ENCODE measurements at regions not wholly inside any gene's neighbourhood (a gene's known extent, or its start where the extent isn't known, plus 50 kb on each side); places are given as distances from the start of the nearest gene placed in this dataset.

DNA sequence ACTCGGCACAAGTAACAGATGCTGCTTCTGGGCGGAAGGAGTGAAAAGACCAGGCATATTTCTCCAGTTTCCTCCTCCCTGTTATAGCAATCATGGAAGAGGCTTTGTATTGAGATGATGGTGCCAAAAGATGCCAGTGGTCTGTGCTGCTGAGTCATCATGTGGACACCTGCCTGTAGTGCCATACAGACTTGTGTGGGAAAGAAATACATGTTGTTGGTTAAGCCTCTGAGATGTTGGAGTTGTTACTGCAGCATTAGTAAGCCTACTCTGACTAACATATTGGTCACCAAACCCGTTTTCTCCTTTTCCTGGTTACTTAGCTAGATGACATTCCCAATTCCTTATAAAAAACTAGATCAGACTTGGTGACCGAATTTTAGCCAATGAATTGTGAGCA, 356.9 kb downstream of the ZNF521 start:
- FAIRE-seq (no peak), DNase-seq (ENCODE audit: low read depth) (peak; percentile 94)
- H3K36me3 ChIP-seq (ENCODE audit: control insufficient read depth, insufficient read depth, low read length): no peaks in the 10 kb centered on the region
- TF ChIP-seq, protein P1, sequence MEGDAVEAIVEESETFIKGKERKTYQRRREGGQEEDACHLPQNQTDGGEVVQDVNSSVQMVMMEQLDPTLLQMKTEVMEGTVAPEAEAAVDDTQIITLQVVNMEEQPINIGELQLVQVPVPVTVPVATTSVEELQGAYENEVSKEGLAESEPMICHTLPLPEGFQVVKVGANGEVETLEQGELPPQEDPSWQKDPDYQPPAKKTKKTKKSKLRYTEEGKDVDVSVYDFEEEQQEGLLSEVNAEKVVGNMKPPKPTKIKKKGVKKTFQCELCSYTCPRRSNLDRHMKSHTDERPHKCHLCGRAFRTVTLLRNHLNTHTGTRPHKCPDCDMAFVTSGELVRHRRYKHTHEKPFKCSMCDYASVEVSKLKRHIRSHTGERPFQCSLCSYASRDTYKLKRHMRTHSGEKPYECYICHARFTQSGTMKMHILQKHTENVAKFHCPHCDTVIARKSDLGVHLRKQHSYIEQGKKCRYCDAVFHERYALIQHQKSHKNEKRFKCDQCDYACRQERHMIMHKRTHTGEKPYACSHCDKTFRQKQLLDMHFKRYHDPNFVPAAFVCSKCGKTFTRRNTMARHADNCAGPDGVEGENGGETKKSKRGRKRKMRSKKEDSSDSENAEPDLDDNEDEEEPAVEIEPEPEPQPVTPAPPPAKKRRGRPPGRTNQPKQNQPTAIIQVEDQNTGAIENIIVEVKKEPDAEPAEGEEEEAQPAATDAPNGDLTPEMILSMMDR (IDR thresholded peaks at IDR 0.05; ENCODE audit: insufficient read depth, low read length, severe bottlenecking): no peak
- no peak overlapping the region for H3K4me3 ChIP-seq (ENCODE audit: low read depth, low read length)
- H3K27me3 ChIP-seq (ENCODE audit: control insufficient read depth, insufficient read depth, low read length): no peaks in the 10 kb centered on the region

DNA sequence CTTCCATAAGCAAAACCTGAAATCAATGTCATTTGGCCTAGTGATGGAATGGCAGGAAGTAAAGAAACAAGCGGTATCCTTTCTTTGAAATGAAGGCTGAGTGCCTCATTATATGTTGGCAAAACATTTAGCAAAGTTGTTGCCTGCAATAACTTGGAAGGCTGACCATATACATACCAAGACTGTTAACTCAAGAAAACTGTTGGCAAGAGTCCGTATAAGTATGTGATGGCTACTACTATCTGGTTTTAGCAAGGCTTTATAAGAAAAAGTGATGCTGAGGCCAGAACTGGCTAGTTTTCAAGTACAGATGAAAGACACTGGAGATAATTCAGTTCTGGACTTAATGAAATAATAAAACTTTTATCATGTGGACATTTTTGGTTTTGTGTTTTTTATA, 356.2 kb downstream of the ZNF521 start:
- Histone ChIP-seq H3K4me3 (ENCODE audit: low read depth, low read length) (no peak overlapping the region), H3K36me3 (ENCODE audit: control insufficient read depth, insufficient read depth, low read length) (no peaks in the 10 kb centered on the region), H3K27me3 (ENCODE audit: control insufficient read depth, insufficient read depth, low read length) (no peaks in the 10 kb centered on the region)
- FAIRE-seq (no peak), DNase-seq (ENCODE audit: low read depth) (no peak)
- TF ChIP-seq, protein P1 (IDR thresholded peaks at IDR 0.05; ENCODE audit: insufficient read depth, low read length, severe bottlenecking): no peak

DNA sequence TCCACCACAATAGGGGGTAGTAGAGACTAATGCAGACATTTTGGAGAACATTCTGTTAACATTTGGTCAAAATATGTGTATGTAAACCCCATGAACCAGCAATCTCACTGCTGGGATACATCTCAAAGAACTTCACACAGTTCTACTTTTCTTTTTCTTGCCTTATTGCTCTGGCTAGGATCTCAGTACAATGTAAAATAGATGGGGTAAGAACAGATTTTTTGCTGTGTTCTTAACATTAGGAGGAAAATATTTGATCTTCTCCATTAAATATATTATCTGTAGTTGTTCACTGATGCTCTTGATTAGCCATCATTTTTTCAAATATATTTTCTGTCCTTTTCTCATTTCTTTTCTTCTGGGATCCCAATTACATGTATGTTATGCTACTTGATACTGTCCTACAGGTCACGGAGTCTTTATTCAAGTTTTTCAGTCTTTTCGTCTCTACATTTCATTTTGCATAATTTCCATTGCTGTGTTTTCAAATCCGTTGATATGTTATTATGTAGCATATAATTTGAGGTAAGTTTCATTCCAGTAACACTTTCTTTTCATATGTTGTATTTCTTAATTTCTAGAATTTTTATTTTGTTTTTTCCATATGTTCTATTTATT, 352.2 kb downstream of the ZNF521 start:
- H3K27me3 ChIP-seq (ENCODE audit: control insufficient read depth, insufficient read depth, low read length): no peaks in the 10 kb centered on the region
- H3K36me3 ChIP-seq (ENCODE audit: control insufficient read depth, insufficient read depth, low read length): no peaks in the 10 kb centered on the region
- H3K4me3 ChIP-seq (ENCODE audit: low read depth, low read length): no peak overlapping the region
- TF ChIP-seq, protein P1 (IDR thresholded peaks at IDR 0.05; ENCODE audit: insufficient read depth, low read length, severe bottlenecking): no peak
- no peak for FAIRE-seq
- DNase-seq (ENCODE audit: low read depth): no peak

DNA sequence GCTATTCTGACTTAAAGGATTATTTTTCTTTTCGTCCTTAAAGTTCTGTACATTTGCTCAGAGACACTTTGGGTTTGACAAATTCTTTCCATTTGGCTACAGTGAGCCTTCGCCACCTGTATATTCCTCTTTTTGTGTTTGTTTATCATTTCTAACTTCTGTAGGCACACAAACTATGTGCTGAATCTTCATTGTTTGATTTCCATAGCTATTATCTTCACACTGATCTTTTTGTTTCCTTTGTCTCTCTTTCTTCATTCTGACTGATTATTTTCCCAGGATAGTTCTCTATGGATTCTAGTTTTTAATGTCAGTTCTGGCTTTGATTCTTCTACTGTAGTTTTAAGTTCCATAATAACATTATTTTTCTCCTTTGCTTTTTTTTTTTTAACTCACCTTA, 350.2 kb downstream of the ZNF521 start:
- Histone ChIP-seq H3K4me3 (ENCODE audit: low read depth, low read length) (no peak overlapping the region), H3K36me3 (ENCODE audit: control insufficient read depth, insufficient read depth, low read length) (no peaks in the 10 kb centered on the region), H3K27me3 (ENCODE audit: control insufficient read depth, insufficient read depth, low read length) (no peaks in the 10 kb centered on the region)
- TF ChIP-seq, protein P1 (IDR thresholded peaks at IDR 0.05; ENCODE audit: insufficient read depth, low read length, severe bottlenecking): no peak
- FAIRE-seq (no peak), DNase-seq (ENCODE audit: low read depth) (no peak)

DNA sequence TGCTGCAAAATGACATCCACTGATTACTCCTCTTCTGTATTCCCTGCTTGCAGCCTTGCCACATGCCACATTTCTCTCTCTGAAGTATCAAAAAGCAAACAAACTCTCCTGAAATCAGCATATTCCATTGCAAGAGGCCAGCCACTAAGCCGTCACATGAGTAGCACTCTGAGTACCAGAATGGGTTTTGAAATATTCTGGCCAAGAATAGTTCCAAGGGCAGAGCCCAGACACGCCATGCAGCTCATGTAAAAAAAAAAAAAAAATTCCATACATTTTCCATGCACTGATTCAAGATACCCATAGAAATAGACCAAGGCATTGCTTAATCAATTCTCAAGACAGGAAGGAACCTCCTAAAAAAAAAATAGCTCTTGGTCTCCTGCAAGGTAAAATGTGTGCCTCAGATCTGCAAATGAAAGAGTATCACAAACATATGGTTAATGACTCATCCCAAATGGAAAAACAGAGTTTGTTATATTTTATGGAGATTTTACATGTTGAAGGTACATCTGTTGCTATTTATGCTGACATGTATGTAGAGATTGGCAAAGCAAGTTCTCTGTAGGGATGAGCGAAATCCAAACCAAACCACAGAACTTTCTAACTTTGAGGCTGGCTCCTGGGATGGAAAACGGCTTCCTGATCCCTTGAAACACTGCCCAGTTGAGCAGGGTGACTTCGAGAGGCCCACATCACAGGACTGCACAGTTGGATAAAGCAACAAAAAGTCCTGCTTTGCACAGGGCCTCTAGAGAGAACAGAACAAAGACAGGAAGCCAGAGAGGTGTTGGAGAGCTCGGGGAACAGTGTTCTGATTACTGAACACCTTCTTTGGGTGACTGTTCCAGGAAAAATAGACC, 346.2 kb downstream of the ZNF521 start:
- Histone ChIP-seq H3K27me3 (ENCODE audit: control insufficient read depth, insufficient read depth, low read length) (no peaks in the 10 kb centered on the region), H3K4me3 (ENCODE audit: low read depth, low read length) (no peak overlapping the region), H3K36me3 (ENCODE audit: control insufficient read depth, insufficient read depth, low read length) (no peaks in the 10 kb centered on the region)
- DNase-seq (ENCODE audit: low read depth): peak; percentile 82
- no peak for FAIRE-seq
- TF ChIP-seq, protein P1 (IDR thresholded peaks at IDR 0.05; ENCODE audit: insufficient read depth, low read length, severe bottlenecking): no peak
